HG03460 (cell line): ENCODE measurements at regions not wholly inside any gene's neighbourhood (a gene's known extent, or its start where the extent isn't known, plus 50 kb on each side); places are given as distances from the start of the nearest gene placed in this dataset.

Experiments used
- ATAC-seq: cut with Tn5 transposase; IDR thresholded peaks from one replicate; pipeline ENCODE4 v1.9.1; 2021; ENCODE audit not compliant: unreplicated experiment

GRCh38 chr12:66066137-66066928 lies 64.2 kb downstream of the LLPH start:
- peak; percentile 70 for ATAC-seq

DNA sequence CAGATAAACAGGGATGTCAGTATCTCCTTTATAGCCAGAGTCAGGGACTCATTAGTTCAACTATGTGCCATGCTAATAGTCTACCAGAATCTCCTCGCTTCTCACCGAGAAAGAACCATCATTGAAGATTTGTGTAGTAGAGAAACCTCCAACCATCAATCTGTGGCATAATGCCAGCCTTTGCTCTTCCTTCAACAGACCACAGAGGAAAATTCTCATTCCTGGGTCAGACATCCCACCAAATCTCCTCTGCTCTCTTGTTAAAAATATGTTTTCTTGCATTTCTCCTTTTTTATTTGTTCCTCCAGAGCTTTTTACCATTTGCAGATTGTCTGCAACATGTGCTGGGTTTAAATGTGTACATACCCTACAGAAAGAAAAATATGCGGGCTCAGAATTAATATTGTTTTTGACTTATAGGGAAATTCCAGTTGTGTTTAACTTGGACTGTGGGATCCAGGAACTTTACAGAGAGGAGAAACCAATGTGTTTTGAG lies 64.9 kb downstream of the LLPH start:
- ATAC-seq: no peak

GRCh38 chr12:66065150-66065549 lies 65.4 kb downstream of the LLPH start:
- no peak for ATAC-seq

- ATAC-seq: no peak
These were observed 66.6 kb downstream of the LLPH start for GRCh38 chr12:66063916-66064315.

- no peak for ATAC-seq
These were observed 68.3 kb downstream of the LLPH start for GRCh38 chr12:66062290-66062625.

- no peak for ATAC-seq
These were observed 68.8 kb downstream of the LLPH start for GRCh38 chr12:66061557-66062289.

DNA sequence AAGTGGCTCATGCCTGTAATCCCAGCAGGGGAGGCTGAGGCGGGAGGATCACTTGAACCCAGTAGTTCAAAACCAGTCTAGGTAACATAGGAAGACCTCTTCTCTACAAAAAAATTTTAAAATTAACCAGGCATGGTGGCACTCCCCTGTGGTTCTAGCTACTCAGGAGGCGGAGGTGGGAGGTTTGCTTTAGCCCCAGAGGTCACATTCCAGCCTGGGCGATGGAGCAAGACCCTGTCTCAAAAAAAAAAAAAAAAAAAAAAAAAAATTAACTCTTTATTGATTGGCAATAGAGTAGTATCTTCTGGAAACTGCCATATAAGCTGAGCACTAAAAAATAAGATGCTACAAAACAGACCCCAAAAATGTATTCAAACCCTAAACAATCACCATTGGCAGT lies 69.5 kb downstream of the LLPH start:
- ATAC-seq: no peak

DNA sequence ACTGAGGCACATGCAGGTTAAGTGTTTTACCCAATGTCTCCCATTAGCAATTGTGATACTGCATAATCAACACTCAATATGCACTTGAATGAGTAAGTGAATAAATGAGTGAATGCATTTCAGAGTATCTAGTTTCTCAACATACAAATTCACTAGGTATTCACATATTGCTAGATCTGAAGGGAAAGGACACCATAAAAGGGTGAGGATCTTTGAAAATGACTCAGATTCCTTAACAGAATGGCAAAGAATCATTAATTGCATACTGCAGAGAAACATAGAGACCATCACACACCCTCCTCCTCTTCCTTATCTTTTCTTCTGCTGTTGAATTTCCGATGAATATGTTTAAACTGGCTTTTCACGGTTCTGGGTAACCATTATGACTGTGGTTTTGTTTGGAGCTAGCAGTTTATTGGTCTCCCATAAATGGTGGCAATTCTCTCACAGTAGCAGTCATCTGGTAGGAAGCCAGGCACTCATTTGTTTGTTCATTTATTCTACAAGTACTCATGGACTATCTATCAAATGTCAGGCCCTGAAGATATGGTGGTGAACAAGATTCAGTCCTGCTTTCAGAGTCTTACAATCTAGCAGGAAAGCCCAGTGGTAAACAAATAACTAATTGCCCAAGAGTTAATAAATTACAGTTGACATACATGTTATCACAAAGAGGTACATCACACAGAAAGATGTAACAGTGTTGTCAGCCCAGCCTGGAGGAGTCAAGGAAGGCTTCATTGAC lies 70.2 kb downstream of the LLPH start:
- ATAC-seq: no peak

DNA sequence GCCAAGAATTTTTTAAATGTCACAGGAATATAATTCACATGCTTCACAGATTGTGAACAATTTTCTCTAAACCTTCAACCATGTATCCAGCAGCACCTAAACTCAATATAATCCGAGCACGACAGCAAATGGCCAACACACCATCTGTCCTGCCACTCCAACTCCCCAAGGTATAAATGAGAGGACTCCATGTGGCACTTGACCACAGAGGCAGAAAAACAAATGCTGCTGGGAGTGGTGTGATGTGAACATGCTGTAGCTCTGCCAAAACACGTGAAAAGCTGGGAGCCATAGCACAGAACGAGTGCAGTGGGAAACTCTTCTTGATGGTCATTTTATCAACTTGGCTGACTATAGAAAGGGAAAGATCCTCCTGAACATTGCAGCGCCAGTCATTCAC lies 70.9 kb downstream of the LLPH start:
- no peak for ATAC-seq

DNA sequence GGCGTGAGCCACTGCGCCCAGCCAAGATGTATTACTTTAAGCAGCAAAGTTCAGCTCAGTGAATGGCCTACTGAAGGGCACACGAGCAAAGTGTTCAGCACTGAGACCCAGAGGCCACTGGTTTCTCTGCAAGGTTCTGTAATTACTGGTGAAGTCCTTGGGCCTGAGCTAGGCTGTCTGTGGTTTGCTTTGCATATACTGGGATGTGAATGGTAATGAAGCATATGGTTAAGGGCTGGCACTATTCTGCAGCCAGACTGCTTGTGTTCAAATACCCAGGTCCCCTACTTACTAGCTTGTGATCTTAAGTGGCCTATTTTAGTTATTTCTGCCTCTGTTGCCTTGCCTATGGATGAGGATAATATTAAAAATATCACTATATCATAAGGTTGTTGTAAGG lies 72.0 kb downstream of the LLPH start:
- no peak for ATAC-seq

GRCh38 chr12:66055837-66056319 lies 74.7 kb downstream of the LLPH start:
- ATAC-seq: peak; percentile 76

- no peak for ATAC-seq
These were observed 77.4 kb downstream of the LLPH start for GRCh38 chr12:66052988-66053615.

- no peak for ATAC-seq
These were observed 79.2 kb downstream of the LLPH start for GRCh38 chr12:66051361-66051760.

GRCh38 chr12:66050610-66051009 lies 79.9 kb downstream of the LLPH start:
- no peak for ATAC-seq

- no peak for ATAC-seq
These were observed 80.3 kb downstream of the LLPH start for GRCh38 chr12:66050283-66050576.

GRCh38 chr12:66049538-66050282 lies 80.8 kb downstream of the LLPH start:
- no peak for ATAC-seq

- ATAC-seq: no peak
These were observed 81.6 kb downstream of the LLPH start for GRCh38 chr12:66048835-66049537.

DNA sequence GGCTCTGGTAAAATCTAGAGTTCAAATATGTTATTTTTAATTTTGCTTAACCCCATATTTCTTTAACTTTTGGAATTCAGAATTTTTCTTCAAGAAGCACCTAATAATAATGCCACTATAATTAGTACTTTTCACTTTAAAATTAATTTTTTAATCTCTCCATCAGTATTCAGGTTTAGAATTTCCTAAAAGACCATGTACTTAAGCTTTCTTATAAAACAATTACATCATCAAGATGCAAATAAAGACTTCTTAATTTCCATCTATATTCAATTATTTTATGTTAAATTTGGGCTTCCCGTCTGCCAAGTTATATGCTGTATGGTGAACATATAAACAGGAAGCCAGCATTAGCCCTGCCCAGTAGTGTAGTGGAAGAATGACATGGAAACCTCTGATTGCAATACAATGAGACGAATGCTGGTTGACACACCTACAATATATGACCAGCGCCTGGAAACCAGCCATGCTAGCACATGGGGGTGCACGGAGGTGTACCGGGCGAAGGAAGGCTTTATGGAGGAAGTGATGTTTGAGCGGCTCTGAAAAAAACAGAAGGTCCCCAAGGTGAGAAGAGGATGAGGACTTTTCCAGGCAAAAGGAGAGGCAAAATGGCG lies 82.2 kb downstream of the LLPH start:
- no peak for ATAC-seq

DNA sequence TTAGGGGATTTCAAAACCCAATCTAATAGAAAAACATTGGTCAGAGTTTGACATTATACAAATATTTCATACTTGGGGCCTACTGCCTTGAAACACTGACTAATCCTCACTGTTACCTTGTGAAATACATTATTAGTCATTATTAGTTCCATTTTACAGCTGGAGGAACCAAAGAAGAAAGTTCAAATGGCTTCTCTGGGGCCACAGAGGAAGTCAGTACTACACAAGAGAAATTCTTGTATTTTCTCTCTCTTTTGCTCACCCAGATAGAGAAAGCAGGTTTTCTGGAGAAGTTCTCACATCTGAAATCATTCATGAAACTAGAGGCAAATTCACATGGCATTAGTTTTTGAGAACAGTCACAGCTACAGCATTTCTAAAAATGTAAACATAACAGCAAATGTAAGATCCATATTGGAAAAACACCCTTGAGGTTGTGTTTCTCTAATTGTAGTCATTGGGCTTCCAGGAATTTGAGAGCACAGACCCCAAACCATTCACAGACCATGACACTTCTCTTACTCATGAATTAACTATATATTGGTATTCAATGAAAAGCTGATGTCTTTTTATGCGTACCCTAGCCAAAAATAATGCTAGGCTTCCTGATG lies 83.0 kb downstream of the LLPH start:
- peak; percentile 91 for ATAC-seq
